Astrocyte (in vitro differentiated cells and primary cell): ENCODE measurements at regions not wholly inside any gene's neighbourhood (a gene's known extent, or its start where the extent isn't known, plus 50 kb on each side); places are given as distances from the start of the nearest gene placed in this dataset.

ENCODE experiments used
- EZH2 ChIP-seq: IDR thresholded peaks from 2 replicates; pipeline ENCODE4 v1.6.1; 2012; ENCODE audit warnings: mild to moderate bottlenecking, low read length, inconsistent platforms; ENCODE audit not compliant: insufficient read depth
- TF ChIP-seq, protein P1 (sequence below): IDR thresholded peaks from 2 replicates; pipeline ENCODE4 v1.5.1; 2011; ENCODE audit warnings: low read depth, mild to moderate bottlenecking, inconsistent platforms, low read length, moderate library complexity; ENCODE audit not compliant: insufficient read depth

DNA sequence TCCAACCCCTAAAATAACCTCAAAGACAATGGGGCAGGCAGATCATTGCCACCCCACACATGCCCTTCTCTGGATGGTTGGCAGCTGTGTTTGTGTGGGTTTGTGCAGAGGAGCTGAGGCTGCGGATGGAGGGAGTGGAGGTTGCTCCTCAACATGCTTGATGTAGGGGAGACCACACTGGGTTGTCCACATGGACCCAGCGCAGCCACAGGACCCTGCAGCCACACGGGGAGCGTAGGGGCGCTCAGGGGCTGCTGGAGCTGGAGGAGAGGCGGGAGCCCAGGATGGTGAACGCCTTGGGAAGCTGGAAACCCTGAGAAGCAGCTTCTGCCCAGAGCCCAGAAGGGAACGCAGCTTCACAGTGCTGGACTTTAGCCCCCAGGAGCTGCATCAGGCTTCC is 56.3 kb upstream of the TMEM18 start:
- TF ChIP-seq, protein P1, sequence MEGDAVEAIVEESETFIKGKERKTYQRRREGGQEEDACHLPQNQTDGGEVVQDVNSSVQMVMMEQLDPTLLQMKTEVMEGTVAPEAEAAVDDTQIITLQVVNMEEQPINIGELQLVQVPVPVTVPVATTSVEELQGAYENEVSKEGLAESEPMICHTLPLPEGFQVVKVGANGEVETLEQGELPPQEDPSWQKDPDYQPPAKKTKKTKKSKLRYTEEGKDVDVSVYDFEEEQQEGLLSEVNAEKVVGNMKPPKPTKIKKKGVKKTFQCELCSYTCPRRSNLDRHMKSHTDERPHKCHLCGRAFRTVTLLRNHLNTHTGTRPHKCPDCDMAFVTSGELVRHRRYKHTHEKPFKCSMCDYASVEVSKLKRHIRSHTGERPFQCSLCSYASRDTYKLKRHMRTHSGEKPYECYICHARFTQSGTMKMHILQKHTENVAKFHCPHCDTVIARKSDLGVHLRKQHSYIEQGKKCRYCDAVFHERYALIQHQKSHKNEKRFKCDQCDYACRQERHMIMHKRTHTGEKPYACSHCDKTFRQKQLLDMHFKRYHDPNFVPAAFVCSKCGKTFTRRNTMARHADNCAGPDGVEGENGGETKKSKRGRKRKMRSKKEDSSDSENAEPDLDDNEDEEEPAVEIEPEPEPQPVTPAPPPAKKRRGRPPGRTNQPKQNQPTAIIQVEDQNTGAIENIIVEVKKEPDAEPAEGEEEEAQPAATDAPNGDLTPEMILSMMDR, result no peak
- TF ChIP-seq EZH2, result no peak
